H9 (cell line): ENCODE measurements at regions not wholly inside any gene's neighbourhood (a gene's known extent, or its start where the extent isn't known, plus 50 kb on each side); places are given as distances from the start of the nearest gene placed in this dataset.

Experiments used
- DNase-seq: peaks from one replicate; pipeline ENCODE4 v3.0.0-alpha.2; 2017
- H2AFZ ChIP-seq: one replicate; pipeline ENCODE4 v1.6.1; 2013; ENCODE audit warnings: mild to moderate bottlenecking, low read length, control low read depth, moderate library complexity
- H2AK5ac ChIP-seq: 2 replicates; pipeline ENCODE4 v1.6.1; 2013; ENCODE audit warnings: low read length, control low read depth, mixed read lengths; ENCODE audit not compliant: insufficient read length
- H2BK120ac ChIP-seq: one replicate; pipeline ENCODE4 v1.6.1; 2013; ENCODE audit warnings: low read depth, mild to moderate bottlenecking, low read length, control low read depth, inconsistent platforms; ENCODE audit not compliant: poor library complexity, severe bottlenecking
- H2BK12ac ChIP-seq: 2 replicates; pipeline ENCODE4 v1.6.1; 2013; ENCODE audit warnings: low read length, control low read depth, mixed read lengths, low read depth; ENCODE audit not compliant: insufficient read length
- H2BK15ac ChIP-seq: 2 replicates; pipeline ENCODE4 v1.6.1; 2013; ENCODE audit warnings: low read depth, low read length, control low read depth
- H2BK20ac ChIP-seq: one replicate; pipeline ENCODE4 v1.6.1; 2013; ENCODE audit warnings: low read depth, mild to moderate bottlenecking, low read length, control low read depth, inconsistent platforms; ENCODE audit not compliant: poor library complexity, severe bottlenecking
- H2BK5ac ChIP-seq: 2 replicates; pipeline ENCODE4 v1.6.1; 2013; ENCODE audit warnings: low read length, control low read depth, mixed read lengths; ENCODE audit not compliant: insufficient read length
- H3K14ac ChIP-seq: 2 replicates; pipeline ENCODE4 v1.6.1; 2013; ENCODE audit warnings: low read length, control low read depth; ENCODE audit not compliant: insufficient read depth
- H3K18ac ChIP-seq: 2 replicates; pipeline ENCODE4 v1.6.1; 2013; ENCODE audit warnings: low read depth, mild to moderate bottlenecking, mixed read lengths, low read length, control low read depth; ENCODE audit not compliant: insufficient read length
- H3K23ac ChIP-seq: 2 replicates; pipeline ENCODE4 v1.6.1; 2013; ENCODE audit warnings: low read length, control low read depth, mixed read lengths, low read depth; ENCODE audit not compliant: insufficient read length
- H3K23me2 ChIP-seq: 2 replicates; pipeline ENCODE4 v1.6.1; 2013; ENCODE audit warnings: low read depth, mild to moderate bottlenecking, mixed read lengths, low read length, control low read depth; ENCODE audit not compliant: insufficient read length, poor library complexity, severe bottlenecking
- H3K27ac ChIP-seq: 2 replicates; pipeline ENCODE4 v1.5.1; 2013; ENCODE audit warnings: low read length, control low read depth, mixed read lengths, low read depth; ENCODE audit not compliant: insufficient read length
- H3K27me3 ChIP-seq: 2 replicates; pipeline ENCODE4 v1.6.1; 2013; ENCODE audit warnings: low read length, control low read depth, inconsistent platforms; ENCODE audit not compliant: insufficient read depth
- H3K4ac ChIP-seq: 2 replicates; pipeline ENCODE4 v1.6.1; 2013; ENCODE audit warnings: low read depth, mild to moderate bottlenecking, control low read depth, inconsistent platforms, low read length, moderate library complexity
- H3K4me1 ChIP-seq: 2 replicates; pipeline ENCODE4 v1.6.1; 2013; ENCODE audit warnings: low read length, control low read depth, inconsistent platforms; ENCODE audit not compliant: insufficient read depth
- H3K4me2 ChIP-seq: 2 replicates; pipeline ENCODE4 v1.6.1; 2013; ENCODE audit warnings: low read length, control low read depth, mixed read lengths; ENCODE audit not compliant: insufficient read length, insufficient read depth
- H3K56ac ChIP-seq: 2 replicates; pipeline ENCODE4 v1.6.1; 2013; ENCODE audit warnings: low read depth, mild to moderate bottlenecking, mixed read lengths, low read length, control low read depth; ENCODE audit not compliant: insufficient read length
- H3K79me1 ChIP-seq: 2 replicates; pipeline ENCODE4 v1.6.1; 2013; ENCODE audit warnings: low read depth, mild to moderate bottlenecking, moderate library complexity, low read length, control low read depth, inconsistent platforms; ENCODE audit not compliant: insufficient read depth, poor library complexity, severe bottlenecking
- H3K79me2 ChIP-seq: 2 replicates; pipeline ENCODE4 v1.6.1; 2013; ENCODE audit warnings: low read length, control low read depth, inconsistent platforms; ENCODE audit not compliant: insufficient read depth
- H3K9ac ChIP-seq: 2 replicates; pipeline ENCODE4 v1.6.1; 2013; ENCODE audit warnings: low read length, control low read depth, mixed read lengths; ENCODE audit not compliant: insufficient read length; ENCODE audit errors: extremely low read depth
- H3K9me3 ChIP-seq: one replicate; pipeline ENCODE4 v1.6.1; 2013; ENCODE audit warnings: low read depth, low read length, inconsistent platforms; ENCODE audit not compliant: control insufficient read depth
- H3T11ph ChIP-seq: one replicate; pipeline ENCODE4 v1.6.1; 2013; ENCODE audit warnings: mild to moderate bottlenecking, low read length, control low read depth, inconsistent platforms
- H4K20me1 ChIP-seq: one replicate; pipeline ENCODE4 v1.6.1; 2013; ENCODE audit not compliant: control insufficient read depth, insufficient read length, insufficient read depth
- H4K5ac ChIP-seq: 2 replicates; pipeline ENCODE4 v1.6.1; 2013; ENCODE audit warnings: low read depth, mild to moderate bottlenecking, mixed read lengths, low read length, control low read depth; ENCODE audit not compliant: insufficient read length
- H4K8ac ChIP-seq: replicated peaks from 2 replicates; pipeline ENCODE4 v1.6.1; 2013; ENCODE audit warnings: low read length, control low read depth, mixed read lengths, low read depth; ENCODE audit not compliant: insufficient read length
- H4K91ac ChIP-seq: 2 replicates; pipeline ENCODE4 v1.6.1; 2013; ENCODE audit warnings: low read depth, mild to moderate bottlenecking, moderate library complexity, mixed read lengths, low read length, control low read depth; ENCODE audit not compliant: insufficient read length
- H3K27ac Mint-ChIP-seq, 3 experiments: 2 replicates in 2 of 3; 3 replicates in 1 of 3; pipeline ENCODE4 v1.8.0; 2020 to 2021; ENCODE audit warnings: mixed read lengths in 3 of 3, mild to moderate bottlenecking in 1 of 3, moderate library complexity in 1 of 3
- H3K27me3 Mint-ChIP-seq: 2 replicates; pipeline ENCODE4 v1.8.0; 2021; ENCODE audit warnings: low read depth, mild to moderate bottlenecking, moderate library complexity, mixed read lengths
- H3K36me3 Mint-ChIP-seq, 3 experiments: 2 replicates in 2 of 3; 3 replicates in 1 of 3; pipeline ENCODE4 v1.8.0; 2020 to 2021; ENCODE audit warnings: low read depth in 3 of 3, mixed read lengths in 3 of 3; ENCODE audit not compliant: insufficient read depth in 1 of 3
- H3K4me1 Mint-ChIP-seq, 2 experiments: 2 replicates each; pipeline ENCODE4 v1.8.0; 2020; ENCODE audit warnings: mixed read lengths in 2 of 2
- H3K4me3 Mint-ChIP-seq, 2 experiments: 2 replicates in 1 of 2; 3 replicates in 1 of 2; pipeline ENCODE4 v1.8.0; 2020 to 2021; ENCODE audit warnings: mild to moderate bottlenecking in 2 of 2, mixed read lengths in 2 of 2, moderate library complexity in 1 of 2
- H3K9me3 Mint-ChIP-seq, 2 experiments: 2 replicates in 1 of 2; 3 replicates in 1 of 2; pipeline ENCODE4 v1.8.0; 2020; ENCODE audit warnings: mild to moderate bottlenecking in 2 of 2, mixed read lengths in 2 of 2, moderate library complexity in 1 of 2
- WGBS: extraction: QIAGEN DNeasy Blood & Tissue Kit; methylation state at CpG from one replicate; pipeline ENCODE4 v1.1.7; 2013; ENCODE audit warnings: missing lambda C conversion rate, low lambda C conversion rate, mixed read lengths; ENCODE audit not compliant: insufficient read length; ENCODE audit errors: extremely low coverage; 5-methylcytosine and 5-hydroxymethylcytosine counted together
- TF ChIP-seq, protein P1 (sequence below): fragments of 200-600 bp; sonication (generic); conservative IDR thresholded peaks from 3 replicates; pipeline ENCODE4 v1.8.0; 2021; ENCODE audit warnings: antibody characterized with exemption, mild to moderate bottlenecking

DNA sequence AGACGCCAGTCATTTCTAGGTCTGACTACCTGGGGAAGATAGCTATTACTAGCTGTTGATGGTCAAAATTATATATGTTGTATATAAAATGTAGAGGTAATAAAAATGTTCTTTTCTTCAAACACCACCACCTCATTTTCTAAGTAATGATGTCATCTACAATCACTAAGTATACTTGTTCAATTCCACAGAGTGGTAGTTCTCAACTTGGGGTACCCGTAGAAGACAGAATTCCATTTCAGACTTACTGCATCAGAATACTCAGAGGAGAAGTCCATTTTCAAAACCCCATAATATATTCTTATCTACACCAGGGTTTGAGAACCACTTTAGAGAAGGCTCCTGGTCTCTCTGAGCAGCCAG, 191.9 kb downstream of the PTN start:
- no peak overlapping the region for H2BK12ac ChIP-seq
- H2AFZ ChIP-seq, result no peak overlapping the region
- no peak overlapping the region for H3K4ac ChIP-seq
- H3K14ac ChIP-seq, result no peak overlapping the region
- no peak overlapping the region for H3K9ac ChIP-seq
- no CpG with 5 or more reads among the region's 2 CpGs for WGBS
- H3K27me3 ChIP-seq, result no peaks in the 10 kb centered on the region
- H2AK5ac ChIP-seq, result no peak overlapping the region
- H2BK20ac ChIP-seq, result no peak overlapping the region
- no peak overlapping the region for H3K27ac ChIP-seq
- no peak overlapping the region for H3K4me2 ChIP-seq
- no peak overlapping the region for H3K18ac ChIP-seq
- Mint-ChIP-seq H3K4me1 (no peaks in the 10 kb centered on the region), H3K27me3 (no peaks in the 10 kb centered on the region), H3K4me3 (no peak overlapping the region), H3K9me3 (no peaks in the 10 kb centered on the region), H3K36me3 (no peaks in the 10 kb centered on the region), H3K27ac (no peak overlapping the region)
- no peak overlapping the region for H4K91ac ChIP-seq
- DNase-seq, result no peak
- H2BK120ac ChIP-seq, result no peak overlapping the region
- no peak overlapping the region for H4K8ac ChIP-seq
- H3K4me1 ChIP-seq, result no peaks in the 10 kb centered on the region
- H3K79me1 ChIP-seq, result no peaks in the 10 kb centered on the region
- no peak overlapping the region for H3K23ac ChIP-seq
- no peaks in the 10 kb centered on the region for H3K79me2 ChIP-seq
- H4K5ac ChIP-seq, result no peak overlapping the region
- TF ChIP-seq, protein P1, sequence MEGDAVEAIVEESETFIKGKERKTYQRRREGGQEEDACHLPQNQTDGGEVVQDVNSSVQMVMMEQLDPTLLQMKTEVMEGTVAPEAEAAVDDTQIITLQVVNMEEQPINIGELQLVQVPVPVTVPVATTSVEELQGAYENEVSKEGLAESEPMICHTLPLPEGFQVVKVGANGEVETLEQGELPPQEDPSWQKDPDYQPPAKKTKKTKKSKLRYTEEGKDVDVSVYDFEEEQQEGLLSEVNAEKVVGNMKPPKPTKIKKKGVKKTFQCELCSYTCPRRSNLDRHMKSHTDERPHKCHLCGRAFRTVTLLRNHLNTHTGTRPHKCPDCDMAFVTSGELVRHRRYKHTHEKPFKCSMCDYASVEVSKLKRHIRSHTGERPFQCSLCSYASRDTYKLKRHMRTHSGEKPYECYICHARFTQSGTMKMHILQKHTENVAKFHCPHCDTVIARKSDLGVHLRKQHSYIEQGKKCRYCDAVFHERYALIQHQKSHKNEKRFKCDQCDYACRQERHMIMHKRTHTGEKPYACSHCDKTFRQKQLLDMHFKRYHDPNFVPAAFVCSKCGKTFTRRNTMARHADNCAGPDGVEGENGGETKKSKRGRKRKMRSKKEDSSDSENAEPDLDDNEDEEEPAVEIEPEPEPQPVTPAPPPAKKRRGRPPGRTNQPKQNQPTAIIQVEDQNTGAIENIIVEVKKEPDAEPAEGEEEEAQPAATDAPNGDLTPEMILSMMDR, result no peak
- no peak overlapping the region for H2BK15ac ChIP-seq
- H3T11ph ChIP-seq, result no peak overlapping the region
- no peaks in the 10 kb centered on the region for H3K9me3 ChIP-seq
- no peaks in the 10 kb centered on the region for H3K23me2 ChIP-seq
- H3K56ac ChIP-seq, result no peak overlapping the region
- no peak overlapping the region for H2BK5ac ChIP-seq
- H4K20me1 ChIP-seq, result no peaks in the 10 kb centered on the region
